Effector memory CD4-positive, alpha-beta T cell (primary cell): ENCODE measurements at regions not wholly inside any gene's neighbourhood (a gene's known extent, or its start where the extent isn't known, plus 50 kb on each side); places are given as distances from the start of the nearest gene placed in this dataset.

ENCODE experiments used
- DNase-seq, 3 donors: peaks; one replicate each; pipeline ENCODE4 v3.0.0-alpha.2; 2020
- H3K27ac ChIP-seq: 2 replicates; pipeline ENCODE4 v1.7.0; 2013; ENCODE audit warnings: mild to moderate bottlenecking, low read length, moderate library complexity; ENCODE audit not compliant: insufficient read depth, poor library complexity, severe bottlenecking
- H3K27me3 ChIP-seq: replicated peaks from 2 replicates; pipeline ENCODE4 v1.7.0; 2013; ENCODE audit warnings: mild to moderate bottlenecking, low read length; ENCODE audit not compliant: insufficient read depth, control insufficient read depth, poor library complexity, severe bottlenecking
- H3K36me3 ChIP-seq: 2 replicates; pipeline ENCODE4 v1.7.0; 2013; ENCODE audit warnings: mild to moderate bottlenecking, low read length, moderate library complexity; ENCODE audit not compliant: control insufficient read depth, insufficient read depth
- H3K4me1 ChIP-seq: 2 replicates; pipeline ENCODE4 v1.7.0; 2013; ENCODE audit warnings: low read length, mild to moderate bottlenecking; ENCODE audit not compliant: control insufficient read depth, insufficient read depth, poor library complexity, severe bottlenecking
- H3K4me3 ChIP-seq: 2 replicates; pipeline ENCODE4 v1.7.0; 2013; ENCODE audit warnings: low read length, low read depth, mild to moderate bottlenecking; ENCODE audit not compliant: insufficient read depth, poor library complexity, severe bottlenecking
- H3K9me3 ChIP-seq: 2 replicates; pipeline ENCODE4 v1.7.0; 2013; ENCODE audit warnings: mild to moderate bottlenecking, low read length, moderate library complexity; ENCODE audit not compliant: control insufficient read depth

DNA sequence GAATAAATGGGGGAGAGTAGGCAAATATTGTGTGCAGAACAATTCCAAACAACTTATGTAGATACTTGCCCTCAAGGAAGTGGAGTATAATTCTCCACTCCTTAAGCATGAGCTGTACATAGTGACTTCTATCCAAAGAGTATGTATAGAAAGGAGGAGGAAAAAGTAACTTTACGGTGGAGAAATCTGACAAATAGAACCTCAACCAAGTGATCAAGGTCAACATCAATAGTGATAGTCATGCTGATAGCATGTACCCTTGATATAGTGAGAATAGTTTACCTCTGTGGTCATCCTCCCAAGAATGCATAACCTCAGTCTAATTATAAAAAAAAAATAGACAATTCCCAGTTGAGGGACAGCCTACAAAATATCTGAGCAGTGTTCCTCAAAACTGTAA lies 89.1 kb upstream of the NANOS1 start:
- DNase-seq = no peak
- Histone ChIP-seq H3K27me3 (no peaks in the 10 kb centered on the region), H3K9me3 (no peaks in the 10 kb centered on the region)

DNA sequence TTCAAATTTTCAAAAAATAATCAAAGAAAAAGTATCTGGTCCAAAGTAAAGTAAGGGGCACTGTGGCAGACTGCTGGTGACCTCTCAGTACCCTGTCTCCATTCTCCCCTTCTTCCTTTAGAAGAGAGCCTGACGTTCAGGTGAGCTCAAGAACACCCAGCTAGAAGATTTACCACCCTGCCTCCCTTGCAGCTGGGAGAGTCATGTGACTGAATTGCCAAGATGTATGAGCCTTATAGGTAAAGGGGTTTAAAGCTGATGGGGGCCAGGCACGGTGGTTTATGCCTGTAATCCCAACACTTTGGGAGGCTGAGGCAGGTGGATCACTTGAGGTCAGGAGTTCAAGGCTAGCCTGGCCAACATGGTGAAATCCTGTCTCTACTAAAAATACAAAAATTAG lies 86.3 kb upstream of the NANOS1 start:
- Histone ChIP-seq H3K36me3 (no peaks in the 10 kb centered on the region), H3K4me3 (no peak overlapping the region), H3K4me1 (no peaks in the 10 kb centered on the region), H3K9me3 (no peaks in the 10 kb centered on the region), H3K27ac (no peak overlapping the region), H3K27me3 (no peaks in the 10 kb centered on the region)
- no peak for DNase-seq

More for the DNA sequence above, 89.1 kb upstream of the NANOS1 start:
- no peaks in the 10 kb centered on the region for H3K4me1 ChIP-seq
- H3K27ac ChIP-seq = no peak overlapping the region
- no peak overlapping the region for H3K4me3 ChIP-seq
- no peaks in the 10 kb centered on the region for H3K36me3 ChIP-seq

DNA sequence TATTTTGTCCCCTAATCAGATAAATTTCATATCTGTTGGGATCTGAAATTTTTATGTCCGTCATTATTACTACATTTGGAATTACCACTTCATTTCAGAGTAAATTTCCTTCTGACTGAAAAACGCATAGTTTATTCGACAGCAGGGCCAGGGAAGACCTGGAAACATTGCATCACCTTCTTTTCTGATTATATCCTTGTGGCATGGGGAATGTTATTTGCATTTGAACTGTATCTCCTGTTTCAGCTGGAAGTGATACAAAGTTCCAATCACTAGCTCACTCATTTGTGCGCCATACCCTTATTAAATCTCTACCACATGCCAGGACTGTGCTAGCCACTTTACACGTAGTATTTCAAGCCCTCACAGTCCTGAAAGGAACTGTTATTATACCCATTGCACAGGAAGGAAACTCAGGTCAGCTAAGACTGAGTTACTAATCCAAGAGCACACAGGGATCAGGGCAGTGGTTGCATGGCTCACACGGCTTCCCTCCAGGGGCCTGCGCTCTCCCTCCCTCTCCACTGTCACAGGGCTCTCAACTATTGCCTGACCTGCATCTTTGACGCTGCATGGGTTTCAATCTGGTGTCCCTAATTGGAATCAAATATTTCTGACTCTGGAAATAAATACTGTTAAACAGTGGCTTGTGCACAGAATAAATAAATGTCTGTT lies 84.4 kb upstream of the NANOS1 start:
- H3K4me1 ChIP-seq = no peaks in the 10 kb centered on the region
- no peak overlapping the region for H3K27ac ChIP-seq
- no peaks in the 10 kb centered on the region for H3K27me3 ChIP-seq
- no peak for DNase-seq
- H3K9me3 ChIP-seq = no peaks in the 10 kb centered on the region
- no peak overlapping the region for H3K4me3 ChIP-seq
- no peaks in the 10 kb centered on the region for H3K36me3 ChIP-seq

DNA sequence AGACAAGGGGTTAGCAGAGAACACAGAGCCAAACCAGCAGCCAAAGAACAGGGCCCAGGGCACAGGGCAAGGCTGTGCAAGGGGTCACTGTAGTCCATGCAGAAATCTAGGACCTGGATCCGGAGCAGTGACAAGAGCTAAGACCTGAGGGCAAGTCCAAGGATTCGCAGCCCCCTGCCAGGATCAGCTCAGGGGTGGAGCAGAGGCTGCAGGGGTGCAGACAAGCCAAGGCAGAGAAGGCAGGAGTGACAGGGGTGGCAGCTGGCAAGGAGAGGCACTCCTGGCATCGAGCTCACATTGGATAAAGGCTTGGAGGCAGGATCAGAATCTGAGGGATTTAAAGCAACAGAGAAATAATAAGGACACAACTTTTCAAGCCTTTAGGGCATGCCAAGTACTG lies 80.7 kb upstream of the NANOS1 start:
- DNase-seq = no peak
- H3K36me3 ChIP-seq = no peaks in the 10 kb centered on the region
- no peaks in the 10 kb centered on the region for H3K9me3 ChIP-seq
- H3K27me3 ChIP-seq = no peaks in the 10 kb centered on the region
- H3K27ac ChIP-seq = no peak overlapping the region
- no peaks in the 10 kb centered on the region for H3K4me1 ChIP-seq
- no peak overlapping the region for H3K4me3 ChIP-seq

DNA sequence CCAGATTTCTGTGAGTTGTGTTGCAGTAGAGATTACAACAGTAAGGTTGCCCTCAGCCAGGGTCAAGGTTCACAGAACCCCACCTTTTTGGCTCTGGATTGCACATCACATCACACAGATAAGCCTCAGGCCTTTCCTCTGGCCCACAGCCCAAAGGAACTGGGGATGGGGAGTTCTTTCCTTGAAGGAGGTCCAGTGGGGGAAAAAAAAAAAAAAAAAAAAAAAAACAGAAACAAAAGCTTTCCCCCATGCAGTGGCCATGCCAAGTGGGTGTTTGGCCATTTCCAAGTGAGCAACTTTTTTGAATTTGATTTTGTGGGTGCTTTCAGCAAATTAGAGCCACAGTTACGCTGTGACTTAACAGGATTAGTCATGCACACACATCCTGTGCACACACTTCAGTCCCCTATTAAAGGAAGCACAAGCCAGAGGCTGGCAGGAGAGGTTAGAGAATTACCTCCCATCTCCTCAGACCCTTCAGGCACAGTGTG lies 79.3 kb upstream of the NANOS1 start:
- H3K27ac ChIP-seq = no peak overlapping the region
- no peaks in the 10 kb centered on the region for H3K36me3 ChIP-seq
- no peak for DNase-seq
- H3K27me3 ChIP-seq = no peaks in the 10 kb centered on the region
- no peaks in the 10 kb centered on the region for H3K4me1 ChIP-seq
- no peaks in the 10 kb centered on the region for H3K9me3 ChIP-seq
- no peak overlapping the region for H3K4me3 ChIP-seq

DNA sequence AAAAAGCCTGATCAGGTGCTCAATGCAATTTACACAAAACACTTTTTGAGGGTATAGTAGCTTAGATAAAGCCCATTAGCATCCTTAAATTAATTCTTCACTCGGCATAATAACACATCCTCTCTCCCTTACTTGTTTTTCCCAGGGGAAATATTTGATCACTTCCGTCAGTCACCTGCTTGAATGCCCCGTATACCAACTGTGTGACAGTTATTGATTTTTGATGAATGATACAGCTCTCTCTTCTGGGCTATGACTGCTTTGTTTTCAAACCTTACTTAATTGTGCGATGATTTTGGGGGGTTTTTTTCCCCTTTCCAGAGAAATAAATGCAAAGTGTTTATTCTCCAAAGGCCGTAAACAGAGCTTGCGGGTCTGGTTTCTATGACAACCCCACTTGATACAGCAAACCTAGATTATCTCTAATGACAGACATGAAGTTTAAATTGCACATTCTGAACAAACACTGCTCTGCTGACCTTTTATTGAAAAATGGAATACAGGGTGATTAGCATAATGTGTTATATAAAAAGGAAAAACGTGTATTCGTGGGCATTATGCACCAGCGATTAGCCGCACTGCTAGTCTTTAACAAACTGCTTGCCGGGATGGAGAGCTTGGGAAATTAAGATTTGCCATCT lies 78.4 kb upstream of the NANOS1 start:
- H3K4me1 ChIP-seq = no peaks in the 10 kb centered on the region
- H3K4me3 ChIP-seq = no peak overlapping the region
- H3K27ac ChIP-seq = no peak overlapping the region
- no peaks in the 10 kb centered on the region for H3K27me3 ChIP-seq
- H3K9me3 ChIP-seq = no peaks in the 10 kb centered on the region
- H3K36me3 ChIP-seq = no peaks in the 10 kb centered on the region
- DNase-seq = no peak

DNA sequence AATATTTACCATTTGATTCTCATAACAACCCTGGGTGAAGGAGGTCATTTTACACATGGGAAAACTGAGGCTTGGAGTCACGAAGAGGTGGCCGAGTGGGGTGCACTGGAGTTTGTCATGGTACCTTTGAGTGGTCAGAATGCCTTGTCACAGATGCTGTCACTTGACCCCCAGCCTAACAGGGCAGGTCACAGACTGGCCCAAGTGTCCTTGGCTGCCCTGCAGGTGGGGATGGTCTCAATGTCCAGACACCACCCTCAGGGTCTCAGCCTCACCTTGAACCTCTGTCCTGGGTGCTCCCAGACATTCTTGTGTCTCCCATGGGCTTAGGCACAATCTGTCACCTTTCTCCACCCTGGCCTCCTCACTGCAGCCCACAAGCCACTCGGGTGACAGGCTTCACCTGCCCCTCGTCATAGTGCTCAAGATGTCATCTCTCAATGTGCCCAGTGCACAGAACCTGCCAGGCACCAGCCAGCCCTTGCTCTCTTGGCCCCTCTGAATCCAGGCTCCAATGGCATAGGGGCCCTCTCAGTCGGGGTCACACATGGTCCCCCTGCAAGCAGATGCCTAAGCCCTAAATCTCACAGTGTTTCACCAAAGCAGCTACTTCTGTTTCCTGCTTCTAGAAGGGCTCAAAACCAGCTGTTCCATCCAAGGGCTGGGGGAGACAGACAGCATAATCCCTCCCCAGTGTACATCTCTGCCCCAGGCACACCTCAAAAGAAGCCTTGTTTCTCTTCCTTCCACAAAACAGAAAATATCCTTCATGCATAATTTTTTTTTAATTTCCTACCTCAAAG lies 76.8 kb upstream of the NANOS1 start:
- no peak overlapping the region for H3K27ac ChIP-seq
- no peaks in the 10 kb centered on the region for H3K36me3 ChIP-seq
- no peak overlapping the region for H3K4me3 ChIP-seq
- H3K9me3 ChIP-seq = no peaks in the 10 kb centered on the region
- no peak for DNase-seq
- H3K27me3 ChIP-seq = no peaks in the 10 kb centered on the region
- no peaks in the 10 kb centered on the region for H3K4me1 ChIP-seq

DNA sequence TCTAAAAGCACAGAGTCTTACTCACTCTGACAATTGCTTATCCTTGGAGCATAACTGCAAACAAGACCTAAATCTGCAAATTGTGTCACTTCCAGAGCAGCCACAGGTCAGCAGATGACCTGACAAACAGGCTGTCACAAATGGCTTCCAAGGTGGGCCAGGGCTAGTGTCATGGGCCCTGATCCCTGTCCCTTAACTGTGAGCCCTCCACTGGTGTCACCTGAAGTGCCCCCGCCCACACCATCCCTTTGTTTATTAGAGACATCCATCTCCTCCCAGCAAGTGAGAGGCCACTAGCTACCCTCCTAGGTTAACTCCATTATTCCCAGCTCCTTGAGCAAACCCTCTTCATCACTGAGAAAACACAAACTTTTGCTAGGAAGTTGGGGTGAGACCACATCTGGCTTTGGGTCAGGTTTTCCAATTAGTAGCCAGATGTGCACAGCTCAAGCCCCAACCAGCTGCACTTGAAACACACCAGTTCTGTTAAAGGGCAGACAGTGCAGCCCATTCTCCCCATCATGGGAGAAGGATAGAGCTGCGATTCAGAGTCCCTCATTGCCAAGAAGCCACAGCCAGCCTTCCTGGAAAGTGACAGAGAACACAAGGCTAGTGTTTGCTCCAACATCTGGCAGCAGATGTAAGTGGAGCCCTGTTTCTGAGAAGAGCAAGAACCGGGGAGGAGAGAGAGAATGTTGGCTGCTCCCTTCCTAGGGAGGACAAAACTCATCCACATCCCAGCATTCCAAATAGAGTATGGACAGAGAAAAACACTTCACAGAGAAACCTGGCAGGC lies 75.7 kb upstream of the NANOS1 start:
- no peaks in the 10 kb centered on the region for H3K9me3 ChIP-seq
- no peak overlapping the region for H3K27ac ChIP-seq
- H3K4me3 ChIP-seq = no peak overlapping the region
- H3K4me1 ChIP-seq = no peaks in the 10 kb centered on the region
- no peaks in the 10 kb centered on the region for H3K36me3 ChIP-seq
- no peak for DNase-seq
- H3K27me3 ChIP-seq = no peaks in the 10 kb centered on the region

DNA sequence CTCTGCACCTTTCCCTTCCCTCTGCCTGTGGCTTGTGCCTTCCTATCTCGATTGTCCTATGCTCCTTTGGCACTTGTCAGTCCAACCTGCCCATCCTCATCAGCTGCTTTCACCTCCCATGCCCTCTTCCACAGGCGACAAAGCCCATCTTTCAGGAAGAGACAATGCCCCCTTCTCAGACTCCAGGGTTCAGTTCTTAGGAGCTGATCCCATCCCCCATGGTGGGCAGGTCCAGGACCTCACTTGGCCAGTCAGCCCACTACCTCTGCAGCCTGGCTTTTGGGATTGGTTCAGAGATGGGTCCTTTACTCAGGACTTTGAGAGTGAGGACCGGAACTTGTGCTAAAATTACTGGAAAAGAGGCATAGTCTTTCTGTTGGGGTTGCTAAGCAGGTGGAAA lies 74.0 kb upstream of the NANOS1 start:
- no peak overlapping the region for H3K27ac ChIP-seq
- no peaks in the 10 kb centered on the region for H3K4me1 ChIP-seq
- no peak for DNase-seq
- H3K36me3 ChIP-seq = no peaks in the 10 kb centered on the region
- no peaks in the 10 kb centered on the region for H3K9me3 ChIP-seq
- no peak overlapping the region for H3K4me3 ChIP-seq
- H3K27me3 ChIP-seq = no peaks in the 10 kb centered on the region
